BLaER1 (cell line): ENCODE measurements at regions not wholly inside any gene's neighbourhood (a gene's known extent, or its start where the extent isn't known, plus 50 kb on each side); places are given as distances from the start of the nearest gene placed in this dataset.

Source experiments
- H3K27ac ChIP-seq: shearing (Covaris generic); formaldehyde crosslinking; 2 replicates; pipeline ENCODE4 v1.8.1; 2022
- H3K27me3 ChIP-seq: shearing (Covaris generic); formaldehyde crosslinking; 2 replicates; pipeline ENCODE4 v1.8.1; 2022
- H3K36me3 ChIP-seq: shearing (Covaris generic); formaldehyde crosslinking; 2 replicates; pipeline ENCODE4 v1.8.1; 2022
- H3K4me1 ChIP-seq: shearing (Covaris generic); formaldehyde crosslinking; 2 replicates; pipeline ENCODE4 v1.8.1; 2022
- H3K4me2 ChIP-seq: shearing (Covaris generic); formaldehyde crosslinking; 2 replicates; pipeline ENCODE4 v1.8.1; 2022
- H3K4me3 ChIP-seq: shearing (Covaris generic); formaldehyde crosslinking; 2 replicates; pipeline ENCODE4 v1.8.1; 2022
- H3K9ac ChIP-seq: shearing (Covaris generic); formaldehyde crosslinking; 2 replicates; pipeline ENCODE4 v1.8.1; 2022
- H3K9me3 ChIP-seq: shearing (Covaris generic); formaldehyde crosslinking; 2 replicates; pipeline ENCODE4 v1.8.1; 2022
- H4K20me1 ChIP-seq: shearing (Covaris generic); formaldehyde crosslinking; 2 replicates; pipeline ENCODE4 v1.8.1; 2022
- Cebpa-rat ChIP-seq: shearing (Covaris generic); IDR thresholded peaks from 2 replicates; pipeline ENCODE4 v1.8.1; 2022

- Histone ChIP-seq H3K36me3 (no peaks in the 10 kb centered on the region), H4K20me1 (no peaks in the 10 kb centered on the region), H3K9me3 (no peaks in the 10 kb centered on the region), H3K27me3 (no peaks in the 10 kb centered on the region), H3K4me3 (no peak overlapping the region), H3K4me2 (no peak overlapping the region), H3K4me1 (no peaks in the 10 kb centered on the region), H3K9ac (no peak overlapping the region), H3K27ac (no peak overlapping the region)
- TF ChIP-seq Cebpa-rat = no peak
Observed at GRCh38 chr4:113811359-113811758, 49.8 kb upstream of the CAMK2D start.
